Mesenteric fat pad (tissue), 1 donor: ENCODE measurements at regions not wholly inside any gene's neighbourhood (a gene's known extent, or its start where the extent isn't known, plus 50 kb on each side); places are given as distances from the start of the nearest gene placed in this dataset.

Experiments used
- DNase-seq: peaks from one replicate; pipeline ENCODE4 v3.0.0-alpha.2; 2020; ENCODE audit warnings: low spot score
- donor health status: DM: yes; HTN: yes; CAD: no.

DNA sequence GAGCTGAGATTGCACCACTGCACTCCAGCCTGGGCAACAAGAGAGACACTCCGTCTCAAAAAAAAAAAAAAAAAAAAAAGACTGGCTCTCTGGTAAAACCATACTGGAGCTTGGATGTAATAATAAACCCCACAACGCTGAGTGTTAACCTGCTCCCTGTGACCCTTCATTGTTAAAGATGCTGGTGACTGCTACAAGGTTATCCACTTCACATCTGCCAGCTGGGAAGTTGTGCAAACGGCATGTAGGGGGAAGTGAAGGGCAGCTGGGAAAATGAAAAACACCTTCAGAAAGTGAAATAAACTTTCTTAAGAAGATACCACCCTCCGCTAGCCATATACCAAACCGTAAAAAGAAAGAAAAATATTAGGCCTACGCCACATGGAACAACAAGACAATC, 131.0 kb upstream of the NUDT7 start:
- no peak for DNase-seq

DNA sequence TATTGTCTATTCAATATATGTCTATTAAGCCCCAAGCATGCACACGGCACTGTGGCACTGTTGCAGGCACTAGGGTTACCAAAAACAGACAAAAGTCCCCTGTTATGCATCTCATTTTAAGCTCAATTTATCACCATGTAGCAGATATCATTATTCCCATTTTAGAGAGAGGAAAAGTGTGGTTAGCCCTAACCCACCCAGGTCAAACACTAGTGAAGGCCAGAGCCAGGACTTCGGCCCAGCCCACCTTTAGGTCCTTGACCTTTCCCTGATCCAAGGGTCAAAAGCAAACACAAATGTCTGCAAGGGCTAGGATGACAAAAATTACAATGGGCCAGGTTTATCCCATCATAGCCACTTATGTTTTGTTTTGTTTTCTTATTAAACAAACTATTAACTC, 130.3 kb upstream of the NUDT7 start:
- no peak for DNase-seq

DNA sequence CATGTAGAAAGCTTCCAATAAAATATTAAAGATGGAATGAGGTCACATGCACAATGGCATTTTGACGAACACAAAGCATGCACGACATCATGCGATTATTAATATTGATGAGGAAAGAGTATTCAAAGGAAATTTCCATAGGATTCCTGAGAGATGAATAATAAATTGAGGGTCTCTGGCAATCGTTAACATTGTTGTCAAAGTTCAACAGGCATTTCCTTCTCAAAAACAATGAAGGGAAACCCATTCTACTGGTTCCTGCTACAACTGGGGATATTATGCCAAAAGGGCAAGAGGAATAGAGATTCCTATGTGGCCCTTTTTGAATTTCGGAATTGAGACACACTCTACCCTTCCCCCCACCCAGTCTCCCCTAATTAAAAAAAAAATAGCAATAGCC, 128.3 kb upstream of the NUDT7 start:
- DNase-seq = no peak

DNA sequence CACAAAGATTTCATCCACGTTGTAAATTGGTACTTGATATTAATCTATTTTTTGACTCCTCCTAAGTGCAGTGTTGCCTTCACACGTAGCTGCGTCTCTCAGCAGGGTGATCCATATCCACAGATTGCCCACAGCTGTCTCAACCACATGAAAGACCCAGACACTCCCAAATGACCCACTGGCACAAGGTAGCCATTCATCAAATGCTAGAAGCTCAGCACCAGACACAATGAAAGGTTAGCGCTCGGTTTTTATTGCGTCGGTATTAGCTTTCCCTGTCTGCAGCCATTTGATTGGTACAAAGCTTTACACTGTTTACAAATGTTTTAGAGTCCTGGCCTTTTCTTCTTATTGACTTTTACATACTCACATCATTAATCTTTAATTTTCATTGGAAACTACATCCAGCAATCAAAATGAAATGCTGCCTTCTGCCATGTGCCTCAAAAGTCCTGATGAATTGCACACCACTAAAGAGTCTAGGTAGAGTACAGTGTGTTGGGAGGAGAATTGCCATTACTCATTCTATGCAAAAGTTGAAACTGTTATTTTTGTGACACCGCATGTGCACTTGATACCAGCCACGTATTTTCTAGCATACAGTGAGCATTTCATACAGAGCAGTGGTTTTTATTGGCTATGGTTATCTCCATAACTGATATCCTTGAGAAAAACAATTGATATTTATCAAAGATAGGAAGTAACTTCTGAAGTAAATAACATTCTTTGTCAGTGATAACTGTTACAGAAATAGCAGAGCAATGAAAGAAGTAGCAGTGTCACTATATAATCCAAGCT, 127.3 kb upstream of the NUDT7 start:
- no peak for DNase-seq

DNA sequence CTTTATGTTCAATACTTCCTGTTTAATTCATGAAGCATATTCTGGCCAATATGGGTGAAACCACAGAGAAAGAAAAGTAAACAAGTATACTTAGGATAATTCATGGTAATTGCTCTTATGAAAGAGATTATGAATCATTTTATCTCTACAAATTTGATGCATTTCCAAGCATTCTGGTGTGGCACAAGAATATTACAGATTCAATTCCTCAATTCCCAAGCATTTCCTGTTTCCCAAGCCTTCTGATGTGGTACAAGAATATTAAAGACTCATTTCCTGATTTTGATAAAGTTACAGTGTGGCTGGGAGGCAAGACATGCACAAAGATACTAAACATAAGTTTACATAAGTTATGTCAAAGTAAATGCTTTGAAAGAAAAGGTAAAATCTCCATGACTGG, 126.1 kb upstream of the NUDT7 start:
- no peak for DNase-seq

DNA sequence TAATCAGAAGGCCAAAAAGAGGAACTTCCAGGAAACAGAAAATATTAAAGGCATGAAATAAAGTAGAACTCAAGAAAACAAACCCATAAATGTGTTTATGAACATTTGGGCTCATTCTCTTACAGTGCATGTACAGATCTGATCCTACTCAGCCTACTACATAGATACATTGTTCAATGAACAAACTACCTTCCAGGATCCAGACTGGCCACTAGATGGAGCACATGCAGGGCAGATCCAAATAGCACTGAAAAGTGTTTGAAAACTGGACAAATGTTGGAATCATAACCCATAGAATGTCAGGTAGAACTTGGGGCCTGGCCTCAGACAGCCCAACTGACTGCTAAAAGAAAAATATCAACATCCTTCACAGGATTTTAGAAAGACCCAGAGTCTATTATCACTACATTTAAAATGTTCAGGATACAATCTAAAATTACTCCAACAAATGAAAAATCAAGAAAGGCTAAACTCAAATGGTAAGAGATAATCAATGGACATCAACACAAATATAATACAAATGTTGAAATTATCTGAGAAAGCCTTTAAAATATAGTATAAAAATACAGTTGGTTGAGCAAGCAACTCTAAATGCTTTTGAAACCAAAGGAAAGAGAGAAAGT, 122.4 kb upstream of the NUDT7 start:
- DNase-seq = no peak

DNA sequence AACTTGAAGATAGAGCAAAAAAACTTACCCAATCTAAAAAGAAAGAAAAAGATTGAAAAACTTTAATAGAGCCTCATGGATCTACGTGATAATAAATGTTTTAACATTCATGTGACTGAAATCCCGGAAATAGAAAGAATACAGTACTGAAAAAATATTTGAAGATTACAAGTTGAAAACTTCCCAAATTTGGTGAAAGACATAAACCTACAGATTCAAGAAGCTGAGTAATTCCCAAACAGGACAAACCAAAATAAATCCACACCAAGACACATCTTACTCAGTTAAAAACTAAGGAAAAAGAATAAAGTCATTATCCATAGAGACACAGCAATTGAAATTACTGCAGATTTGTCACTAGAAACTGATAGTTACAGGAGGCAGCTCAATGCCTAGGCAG, 121.8 kb upstream of the NUDT7 start:
- no peak for DNase-seq

DNA sequence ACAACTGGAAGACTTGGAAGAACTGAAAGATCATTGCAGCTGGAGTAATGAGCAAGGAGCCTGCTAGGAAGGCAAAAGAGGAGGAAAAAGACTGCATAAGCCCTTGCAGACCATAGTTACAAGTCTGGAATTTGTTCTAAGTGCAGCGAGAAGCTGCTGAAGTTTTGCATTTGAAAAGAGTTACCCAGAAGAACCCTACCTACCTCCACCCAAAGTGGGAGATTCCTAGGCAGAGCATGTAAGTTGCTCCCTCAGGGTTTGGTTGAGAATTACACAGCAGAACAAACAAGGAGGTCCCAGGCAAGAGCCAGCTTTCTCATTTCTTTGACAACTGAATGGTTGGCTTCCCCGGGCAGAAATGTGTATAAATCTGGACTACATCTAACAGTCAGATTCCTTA, 118.7 kb upstream of the NUDT7 start:
- no peak for DNase-seq

DNA sequence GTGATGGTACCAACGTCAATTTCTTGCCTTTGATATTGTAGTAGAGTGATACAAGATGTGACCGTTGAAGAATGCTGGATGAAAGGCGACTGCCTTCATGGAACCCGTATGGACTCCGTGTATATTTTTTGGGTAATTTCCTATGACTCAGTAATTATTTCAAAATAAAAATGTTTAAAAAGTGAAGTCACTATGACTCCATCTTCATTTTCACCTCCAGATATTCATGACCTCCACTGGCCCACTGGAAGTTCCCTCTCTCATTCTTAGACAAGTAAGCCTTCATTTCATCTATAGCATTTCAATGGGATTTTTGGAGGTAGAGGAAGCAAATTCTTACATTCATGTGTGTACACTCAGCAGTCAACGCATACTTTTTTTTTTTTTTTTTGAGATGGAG, 111.8 kb upstream of the NUDT7 start:
- no peak for DNase-seq

DNA sequence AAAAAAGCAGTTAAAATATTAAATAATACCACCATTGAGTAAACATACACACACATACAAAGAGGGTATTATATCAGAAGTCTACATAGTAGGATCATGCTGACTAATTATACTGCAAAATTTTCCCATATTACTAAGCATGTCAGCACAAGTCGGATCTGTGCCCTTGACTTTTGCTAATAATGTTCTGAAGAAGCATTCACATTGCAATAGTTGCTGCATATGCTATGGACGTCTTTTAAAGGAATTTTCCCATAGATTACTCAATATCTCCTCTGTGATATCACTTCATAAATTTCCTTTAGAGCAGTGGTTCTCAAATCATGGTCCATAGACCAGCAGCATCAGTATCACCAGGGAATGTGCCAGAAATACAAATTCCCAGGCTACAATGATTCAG, 110.9 kb upstream of the NUDT7 start:
- no peak for DNase-seq

DNA sequence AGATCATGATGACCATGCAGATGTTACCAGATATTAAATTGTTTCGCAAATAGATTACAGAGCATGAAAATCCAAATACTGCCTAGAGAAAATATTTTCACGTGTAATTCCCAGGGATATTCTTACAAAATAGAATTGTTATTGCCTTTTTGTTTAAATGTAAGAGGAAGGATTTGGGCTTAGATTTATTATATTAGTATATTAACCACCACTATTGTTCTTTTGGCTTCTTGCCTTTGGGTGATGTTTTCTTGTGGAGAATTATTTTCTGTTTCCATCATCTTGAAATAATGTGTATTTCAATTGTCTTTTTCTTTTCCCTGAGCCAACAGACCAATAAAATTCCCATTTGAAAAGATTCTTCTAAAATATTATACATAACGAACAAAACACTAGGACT, 109.7 kb upstream of the NUDT7 start:
- DNase-seq = no peak

DNA sequence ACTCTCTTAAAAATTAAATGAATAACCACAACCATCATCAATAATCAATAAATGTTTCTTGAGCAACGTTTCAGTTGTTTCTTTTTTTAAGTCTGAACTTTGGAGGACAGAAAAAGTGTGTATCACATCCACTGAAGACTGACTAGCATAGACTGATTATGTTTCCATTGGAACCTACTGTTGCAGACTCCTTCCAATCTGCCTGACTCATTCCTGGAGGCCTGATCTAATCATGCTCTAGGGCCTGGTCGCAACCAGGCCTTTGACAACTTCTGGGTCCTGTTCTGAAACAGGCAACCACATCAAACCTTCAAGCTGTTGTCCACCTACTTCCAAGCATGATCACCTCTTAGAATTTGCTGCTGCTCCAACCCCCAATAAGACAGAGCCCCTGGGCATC, 109.2 kb upstream of the NUDT7 start:
- no peak for DNase-seq

DNA sequence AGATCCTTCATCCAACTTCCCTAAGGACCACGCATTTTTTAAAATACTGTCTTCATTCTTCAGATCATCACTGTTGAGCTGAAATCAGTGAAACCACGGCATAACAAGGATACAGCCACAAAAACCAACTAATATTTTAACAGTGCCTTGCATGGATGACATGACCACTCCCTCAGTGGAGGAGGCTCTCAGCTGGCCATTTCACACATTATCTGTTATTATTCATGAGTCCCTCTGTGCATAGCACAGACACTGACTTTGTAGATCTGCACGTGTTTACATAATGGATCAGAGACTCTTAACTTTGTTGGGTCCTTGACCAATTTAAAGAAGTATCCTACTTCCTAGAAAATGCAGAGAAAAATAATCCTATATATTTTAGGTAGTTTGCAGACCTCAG, 104.8 kb upstream of the NUDT7 start:
- no peak for DNase-seq

DNA sequence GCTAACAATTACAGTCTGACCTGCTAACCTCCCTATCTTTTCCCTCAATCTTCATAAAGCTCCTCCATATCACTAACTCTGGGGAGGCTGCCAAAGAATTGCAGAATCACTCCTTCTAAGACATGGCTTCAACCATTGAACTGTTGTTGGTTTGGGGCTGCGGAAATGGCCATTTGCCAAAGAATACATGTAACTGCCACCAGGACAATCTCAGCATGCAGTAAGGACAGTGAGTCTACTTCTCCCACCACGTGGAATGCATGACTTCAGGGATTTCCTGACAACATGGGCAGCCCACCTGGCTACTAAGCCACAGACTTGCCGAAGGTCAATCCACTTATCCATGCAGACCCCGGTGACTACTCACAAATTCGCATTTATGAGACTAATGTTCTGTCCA, 104.3 kb upstream of the NUDT7 start:
- DNase-seq = no peak

DNA sequence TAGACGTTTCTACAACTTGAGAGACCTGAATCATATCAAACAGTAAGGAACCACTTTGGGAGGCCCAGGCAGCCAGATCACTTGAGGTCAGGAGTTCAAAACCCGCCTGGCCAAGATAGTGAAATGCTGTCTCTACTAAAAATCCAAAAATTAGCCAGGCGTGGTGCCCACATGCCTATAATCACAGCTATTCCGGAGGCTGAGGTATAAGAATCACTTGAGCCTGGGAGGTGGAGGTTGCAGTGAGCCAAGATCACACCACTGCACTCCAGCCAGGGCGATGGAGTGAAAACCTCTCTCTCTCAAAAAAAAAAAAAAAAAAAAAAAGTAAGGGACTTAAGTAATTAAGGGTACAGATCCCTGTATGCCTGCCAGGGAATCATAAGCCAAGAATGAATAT, 103.4 kb upstream of the NUDT7 start:
- no peak for DNase-seq

DNA sequence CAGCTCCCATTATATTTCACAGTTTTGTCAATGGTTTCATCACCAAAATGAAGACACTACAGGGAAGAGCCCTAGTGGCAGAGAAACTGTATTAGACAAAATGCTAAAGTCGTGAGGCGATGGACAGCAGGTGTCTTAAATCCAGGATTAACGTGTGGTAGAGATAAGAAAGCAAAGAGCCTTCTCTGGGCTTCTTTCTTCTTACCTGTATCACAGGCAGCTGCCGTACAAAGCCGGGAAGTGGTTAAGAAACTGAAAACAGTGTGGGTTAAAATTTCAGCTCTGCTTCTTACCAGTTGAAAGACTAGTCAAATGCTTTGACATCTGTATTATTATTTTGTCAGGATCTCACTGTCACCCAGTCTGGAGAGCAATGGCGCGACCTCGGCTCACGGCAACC, 98.2 kb upstream of the NUDT7 start:
- DNase-seq = no peak

DNA sequence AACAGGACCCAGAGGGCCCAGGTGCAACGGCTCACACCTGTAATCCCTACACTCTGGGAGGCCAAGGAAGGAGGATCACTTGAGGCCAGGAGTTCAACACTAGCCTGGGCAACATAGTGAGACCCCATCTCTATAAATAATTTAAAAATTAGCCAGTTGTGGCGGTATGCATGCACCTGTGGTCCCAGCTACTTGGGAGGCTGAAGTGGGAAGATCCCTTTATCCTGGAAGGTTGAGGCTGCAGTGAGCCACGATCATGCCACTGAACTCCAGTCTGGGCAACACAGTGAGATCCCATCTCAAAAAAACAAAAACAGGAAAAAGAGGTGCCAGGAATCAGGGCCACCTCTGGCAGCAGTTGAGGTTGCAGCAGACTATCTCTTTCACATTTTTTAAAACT, 85.7 kb upstream of the NUDT7 start:
- no peak for DNase-seq

DNA sequence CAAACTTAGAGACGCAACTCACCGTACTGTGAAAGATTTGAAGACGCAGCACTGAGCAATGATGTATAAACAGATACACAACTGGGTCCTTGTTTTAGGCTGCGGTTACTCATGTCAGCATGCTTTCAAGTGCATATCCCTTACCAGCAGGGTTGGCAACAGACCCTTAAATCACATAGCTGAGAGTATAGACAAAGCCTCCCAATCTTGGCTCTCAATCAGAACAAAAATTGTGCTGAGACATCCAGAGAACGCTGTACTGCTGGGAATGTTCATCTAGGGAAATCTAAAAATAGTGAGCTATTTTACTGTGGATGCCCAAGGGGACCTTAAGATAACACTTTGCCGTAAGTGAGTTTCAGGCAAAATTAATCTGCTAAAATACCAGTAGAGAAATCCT, 84.4 kb upstream of the NUDT7 start:
- DNase-seq = no peak

DNA sequence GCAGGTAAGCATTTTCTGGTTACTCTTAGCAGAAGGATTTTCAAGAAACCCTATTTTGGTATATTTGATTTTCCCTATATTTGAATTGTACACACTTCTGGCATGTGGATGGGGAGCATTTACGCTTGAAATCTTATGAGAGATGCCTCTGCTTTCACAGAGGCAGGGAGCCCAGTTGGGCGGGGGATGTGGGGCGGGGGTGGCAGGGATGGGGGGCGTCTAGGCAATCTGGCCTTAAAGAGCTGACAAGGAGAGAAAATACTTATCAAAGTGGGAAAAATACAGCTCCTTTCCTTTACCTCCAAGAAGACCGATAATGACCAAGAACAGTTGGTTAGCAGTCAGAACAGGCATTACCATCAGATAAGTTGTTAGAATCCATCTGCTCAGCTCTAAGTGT, 79.1 kb upstream of the NUDT7 start:
- no peak for DNase-seq

DNA sequence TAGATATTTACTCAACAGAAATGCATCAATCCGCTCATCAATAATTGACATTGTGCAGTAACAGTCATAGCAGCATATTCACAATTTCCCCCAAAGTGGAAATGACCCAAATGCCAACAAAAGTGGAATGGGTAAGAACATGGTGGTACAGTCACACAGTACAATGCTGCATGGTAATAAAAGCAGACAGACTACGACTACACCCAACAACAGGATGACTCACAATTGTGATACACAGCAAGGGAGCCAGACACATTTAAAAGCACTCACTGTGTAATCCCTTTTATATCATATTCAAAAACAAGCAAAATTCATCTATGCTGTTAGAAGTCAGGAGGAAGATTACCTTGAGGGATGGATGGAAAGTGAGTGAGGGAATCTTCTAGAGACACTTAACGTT, 76.5 kb upstream of the NUDT7 start:
- DNase-seq = no peak

DNA sequence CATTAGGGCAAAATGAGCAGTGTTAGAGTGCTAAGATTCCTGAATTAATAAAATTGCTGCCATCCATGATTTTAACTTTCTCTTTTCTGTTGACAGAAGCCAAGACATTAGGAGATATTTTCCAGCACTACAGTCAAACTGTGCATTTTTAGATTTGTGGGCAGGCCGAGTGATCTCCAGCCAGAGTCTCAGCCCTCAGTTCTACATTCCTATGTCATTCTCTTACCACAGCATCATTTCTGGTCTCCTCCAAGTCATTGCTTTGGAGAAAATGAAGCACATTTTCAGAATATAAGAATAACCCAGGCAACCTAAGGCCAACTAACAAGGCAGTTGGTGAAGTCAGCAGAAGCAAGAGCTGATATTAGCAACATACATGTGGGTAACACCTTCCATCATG, 74.6 kb upstream of the NUDT7 start:
- no peak for DNase-seq

DNA sequence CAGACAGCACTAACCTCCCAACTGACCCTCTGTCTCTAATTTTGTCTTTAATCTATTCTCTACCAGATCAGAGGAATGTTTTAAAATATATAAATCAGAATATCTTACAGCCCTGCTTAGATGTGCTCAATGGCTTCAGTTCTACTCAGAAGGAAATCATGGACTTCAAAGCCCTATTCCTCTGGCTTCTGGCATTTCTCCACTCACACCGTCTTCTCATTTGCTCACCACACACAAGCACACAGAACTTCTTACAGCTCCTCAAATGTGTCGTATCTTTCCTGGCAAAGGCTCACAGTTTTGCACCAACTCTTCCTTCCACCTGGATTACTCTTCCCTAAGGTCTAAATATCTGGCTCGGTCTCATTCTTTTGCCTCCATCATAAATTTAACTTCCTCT, 71.6 kb upstream of the NUDT7 start:
- no peak for DNase-seq

DNA sequence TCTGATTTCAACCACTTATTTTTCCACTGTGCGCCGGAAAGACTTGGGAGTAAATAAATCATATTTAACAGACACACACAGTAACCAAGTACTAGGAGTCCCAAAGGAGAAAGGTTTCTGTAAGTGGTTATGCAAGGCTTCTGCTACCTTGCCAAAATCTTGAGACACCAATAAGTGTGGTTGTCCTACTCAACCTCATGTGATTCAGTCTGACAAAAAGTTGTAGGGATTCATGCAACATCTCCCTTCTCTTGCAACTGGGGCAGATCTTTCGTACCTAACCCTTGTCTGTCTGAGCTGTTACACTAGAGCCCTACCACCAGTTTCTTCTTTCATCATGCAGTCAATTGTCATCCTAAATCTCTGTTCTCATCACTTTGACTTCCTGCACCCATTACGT, 69.9 kb upstream of the NUDT7 start:
- DNase-seq = no peak
